Kasumi-1 (cell line): ENCODE measurements at regions not wholly inside any gene's neighbourhood (a gene's known extent, or its start where the extent isn't known, plus 50 kb on each side); places are given as distances from the start of the nearest gene placed in this dataset.
A peak's percentile ranks its signal among the peaks of the same experiment; 100 is the strongest.
"Not testable (repeated sequence)": the region's sequence is repeated elsewhere in the genome, so short reads cannot be mapped to it uniquely, and the experiment has no call there.

ENCODE experiments used
- DNase-seq, 2 experiments: peaks; one replicate each; lab custom pipeline; 2025; lab: John Stamatoyannopoulos, UW

GRCh38 chr2:16240402-16240801 is 300.1 kb downstream of the MYCN start:
- no peak for DNase-seq

GRCh38 chr2:16239296-16239850 is 299.0 kb downstream of the MYCN start:
- DNase-seq = no peak

GRCh38 chr2:16238786-16239185 is 298.4 kb downstream of the MYCN start:
- no peak for DNase-seq

GRCh38 chr2:16238001-16238761 is 297.8 kb downstream of the MYCN start:
- DNase-seq = no peak

- DNase-seq = no peak
These were observed 295.4 kb downstream of the MYCN start for GRCh38 chr2:16235747-16236146.

- DNase-seq = not testable (repeated sequence)
These were observed 294.9 kb downstream of the MYCN start for GRCh38 chr2:16235291-16235690.

- no peak for DNase-seq
These were observed 288.6 kb downstream of the MYCN start for GRCh38 chr2:16228951-16229350.

GRCh38 chr2:16228471-16228870 is 288.1 kb downstream of the MYCN start:
- DNase-seq = no peak

- DNase-seq = no peak
These were observed 287.6 kb downstream of the MYCN start for GRCh38 chr2:16227811-16228462.

- no peak for DNase-seq
These were observed 286.8 kb downstream of the MYCN start for GRCh38 chr2:16226943-16227664.

GRCh38 chr2:16226381-16226780 is 286.0 kb downstream of the MYCN start:
- DNase-seq = no peak

GRCh38 chr2:16225545-16225944 is 285.2 kb downstream of the MYCN start:
- no peak for DNase-seq

- DNase-seq = no peak
These were observed 284.7 kb downstream of the MYCN start for GRCh38 chr2:16225071-16225470.

GRCh38 chr2:16224298-16225045 is 284.1 kb downstream of the MYCN start:
- no peak for DNase-seq

- DNase-seq = no peak
These were observed 283.5 kb downstream of the MYCN start for GRCh38 chr2:16223841-16224177.

GRCh38 chr2:16223161-16223840 is 283.0 kb downstream of the MYCN start:
- no peak for DNase-seq

GRCh38 chr2:16222326-16222725 is 282.0 kb downstream of the MYCN start:
- DNase-seq = no peak

GRCh38 chr2:16221461-16222010 is 281.2 kb downstream of the MYCN start:
- DNase-seq = no peak

- DNase-seq = no peak
These were observed 279.1 kb downstream of the MYCN start for GRCh38 chr2:16219292-16219975.

- DNase-seq = peak; percentile 1 to 26
These were observed 278.3 kb downstream of the MYCN start for GRCh38 chr2:16218625-16219024.

GRCh38 chr2:16218161-16218560 is 277.8 kb downstream of the MYCN start:
- DNase-seq = no peak
